Uterus (tissue), 3 donors: ENCODE measurements at regions not wholly inside any gene's neighbourhood (a gene's known extent, or its start where the extent isn't known, plus 50 kb on each side); places are given as distances from the start of the nearest gene placed in this dataset.
"Not testable (repeated sequence)": the region's sequence is repeated elsewhere in the genome, so short reads cannot be mapped to it uniquely, and the experiment has no call there.

ENCODE experiments used
- DNase-seq, 2 donors: peaks; one replicate each; pipeline ENCODE4 v3.0.0-alpha.2; 2019 to 2020
- H3K27ac ChIP-seq, 2 donors: fragments of 200-600 bp; sonication (generic); 1 replicate in 1 of 2; 2 replicates in 1 of 2; pipeline ENCODE4 v1.5.1; 2016 to 2018
- H3K27me3 ChIP-seq, 2 donors: fragments of 200-600 bp; sonication (generic); one replicate each; pipeline ENCODE4 v1.5.1; 2018 to 2019; ENCODE audit warnings: control low read depth in 1 of 2
- H3K36me3 ChIP-seq, 2 donors: fragments of 200-600 bp; sonication (generic); one replicate each; pipeline ENCODE4 v1.5.1; 2019; ENCODE audit warnings: control low read depth in 1 of 2
- H3K4me1 ChIP-seq, 2 donors: fragments of 200-600 bp; sonication (generic); one replicate each; pipeline ENCODE4 v1.5.1; 2018 to 2019; ENCODE audit warnings: control low read depth in 1 of 2
- H3K4me3 ChIP-seq, 2 donors: fragments of 200-600 bp; sonication (generic); 1 replicate in 1 of 2; 2 replicates in 1 of 2; pipeline ENCODE4 v1.5.1; 2018 to 2019; ENCODE audit warnings: mild to moderate bottlenecking in 1 of 2
- H3K9me3 ChIP-seq, 2 donors: fragments of 200-600 bp; sonication (generic); one replicate each; pipeline ENCODE4 v1.5.1; 2019; ENCODE audit warnings: control low read depth in 1 of 2
- POLR2A ChIP-seq, 2 donors: fragments of 450-650 bp; IDR thresholded peaks; one replicate each; pipeline ENCODE4 v1.6.1; 2016; ENCODE audit warnings: antibody characterized with exemption in 2 of 2, mild to moderate bottlenecking in 1 of 2, moderate library complexity in 1 of 2
- intact Hi-C: fragments of 100-400 bp; cut with DNase I; formaldehyde crosslinking; loops from one replicate; pipeline ENCODE4 v1.15.1; 2023; ENCODE audit warnings: low total_unique reads
- TF ChIP-seq, protein P1 (sequence below), 4 experiments: fragments of 200-600 bp in 2 of 4; fragments of 450-650 bp in 2 of 4; sonication (generic) in 2 of 4; IDR thresholded peaks; one replicate each; pipeline ENCODE4 v1.5.1; 2016 to 2019; ENCODE audit warnings: antibody characterized with exemption in 4 of 4, mild to moderate bottlenecking in 2 of 4, moderate library complexity in 1 of 4
- donor health status: DM: yes; HTN: yes; CAD: no.

DNA sequence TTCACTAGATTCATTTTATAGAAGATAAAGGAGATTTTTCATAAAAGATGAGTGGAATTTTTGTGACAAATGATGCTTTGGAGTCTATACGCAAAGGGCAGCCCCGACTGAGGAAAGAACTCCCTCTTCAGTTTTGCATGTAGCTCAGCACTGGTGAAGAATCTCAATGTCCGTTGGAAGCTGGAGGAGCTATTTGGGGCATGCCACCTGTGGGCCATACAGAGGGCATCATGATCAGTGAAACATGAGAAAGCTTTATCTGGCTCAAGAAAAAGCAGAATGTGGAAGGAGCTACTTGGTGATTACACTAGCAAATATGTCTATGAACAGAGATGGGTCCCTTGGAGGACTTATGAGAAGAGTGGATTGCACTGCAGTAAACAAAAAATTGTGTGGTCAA lies 1359.3 kb downstream of the REEP3 start:
- intact Hi-C loops = no loop called here

DNA sequence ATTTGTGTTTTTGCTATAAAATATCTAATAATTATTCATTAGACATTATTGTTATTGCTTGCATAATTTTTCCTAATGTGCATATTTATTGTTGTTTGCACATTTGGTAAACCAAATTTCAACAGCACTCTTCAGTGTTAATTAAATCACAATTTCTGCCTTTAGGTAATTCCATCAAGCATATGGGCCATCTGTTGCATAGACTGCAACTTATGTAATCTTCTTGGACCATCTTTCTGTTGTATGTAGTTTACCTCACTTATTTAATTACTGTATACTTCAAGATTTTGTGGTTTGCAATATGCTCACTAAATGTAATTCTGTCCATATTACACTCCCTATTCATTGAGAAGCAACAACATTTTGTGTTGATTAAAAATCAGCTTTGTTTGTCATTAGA lies 1360.1 kb downstream of the REEP3 start:
- Histone ChIP-seq H3K27me3 (no peaks in the 10 kb centered on the region), H3K4me1 (no peaks in the 10 kb centered on the region), H3K36me3 (no peaks in the 10 kb centered on the region), H3K9me3 (no peaks in the 10 kb centered on the region), H3K27ac (no peak overlapping the region), H3K4me3 (no peak overlapping the region)
- no peak for DNase-seq
- TF ChIP-seq, protein P1, sequence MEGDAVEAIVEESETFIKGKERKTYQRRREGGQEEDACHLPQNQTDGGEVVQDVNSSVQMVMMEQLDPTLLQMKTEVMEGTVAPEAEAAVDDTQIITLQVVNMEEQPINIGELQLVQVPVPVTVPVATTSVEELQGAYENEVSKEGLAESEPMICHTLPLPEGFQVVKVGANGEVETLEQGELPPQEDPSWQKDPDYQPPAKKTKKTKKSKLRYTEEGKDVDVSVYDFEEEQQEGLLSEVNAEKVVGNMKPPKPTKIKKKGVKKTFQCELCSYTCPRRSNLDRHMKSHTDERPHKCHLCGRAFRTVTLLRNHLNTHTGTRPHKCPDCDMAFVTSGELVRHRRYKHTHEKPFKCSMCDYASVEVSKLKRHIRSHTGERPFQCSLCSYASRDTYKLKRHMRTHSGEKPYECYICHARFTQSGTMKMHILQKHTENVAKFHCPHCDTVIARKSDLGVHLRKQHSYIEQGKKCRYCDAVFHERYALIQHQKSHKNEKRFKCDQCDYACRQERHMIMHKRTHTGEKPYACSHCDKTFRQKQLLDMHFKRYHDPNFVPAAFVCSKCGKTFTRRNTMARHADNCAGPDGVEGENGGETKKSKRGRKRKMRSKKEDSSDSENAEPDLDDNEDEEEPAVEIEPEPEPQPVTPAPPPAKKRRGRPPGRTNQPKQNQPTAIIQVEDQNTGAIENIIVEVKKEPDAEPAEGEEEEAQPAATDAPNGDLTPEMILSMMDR (IDR thresholded peaks at IDR 0.05) = no peak
- TF ChIP-seq POLR2A (IDR thresholded peaks at IDR 0.05) = no peak
- intact Hi-C loops = no loop called here

More for the DNA sequence above, 1359.3 kb downstream of the REEP3 start:
- H3K27ac ChIP-seq = no peak overlapping the region
- no peaks in the 10 kb centered on the region for H3K36me3 ChIP-seq
- H3K4me3 ChIP-seq = no peak overlapping the region
- H3K4me1 ChIP-seq = no peaks in the 10 kb centered on the region
- H3K27me3 ChIP-seq = no peaks in the 10 kb centered on the region
- TF ChIP-seq POLR2A (IDR thresholded peaks at IDR 0.05) = no peak
- TF ChIP-seq, protein P1 (IDR thresholded peaks at IDR 0.05) = no peak
- DNase-seq = no peak
- H3K9me3 ChIP-seq = no peaks in the 10 kb centered on the region

DNA sequence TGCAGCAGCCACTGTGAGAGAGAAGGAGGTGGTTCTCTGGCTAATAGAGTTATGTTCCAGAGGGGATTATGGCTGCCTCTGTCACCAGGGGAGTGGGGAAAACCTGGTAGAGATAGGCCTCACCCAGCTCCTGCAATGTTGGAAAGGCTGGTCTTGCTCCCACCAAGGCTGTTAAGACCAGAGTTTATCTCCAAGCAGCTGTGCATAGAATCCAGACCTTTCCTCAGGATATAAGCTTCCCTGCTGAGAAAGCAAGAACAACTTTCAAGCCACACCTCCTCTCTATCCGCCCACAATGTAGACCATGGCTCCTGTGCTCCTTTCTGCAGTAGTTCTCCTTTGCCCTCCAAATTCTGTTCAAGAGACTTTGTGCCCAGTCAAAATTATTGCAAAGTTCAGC lies 1375.4 kb downstream of the REEP3 start:
- intact Hi-C loops = no loop called here

DNA sequence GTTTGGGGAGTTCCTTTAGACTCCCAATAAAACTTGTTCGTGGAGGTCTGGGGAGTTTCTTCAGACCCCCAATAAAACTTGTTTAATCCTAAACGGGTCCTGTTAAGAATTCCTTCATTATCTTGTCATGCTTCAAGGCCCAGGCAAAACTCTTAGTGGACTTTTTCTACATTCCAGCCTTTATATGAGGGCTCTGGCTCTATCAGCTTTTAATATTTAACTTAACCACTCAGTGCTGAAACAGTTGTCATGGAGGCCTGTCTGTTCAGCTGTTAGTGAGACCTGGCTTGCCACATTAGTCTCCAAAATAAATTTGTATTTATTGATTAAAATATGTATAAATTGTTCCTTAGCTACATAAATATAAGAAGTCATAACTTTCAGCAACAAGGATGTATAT lies 1385.1 kb downstream of the REEP3 start:
- H3K9me3 ChIP-seq, intact Hi-C loops, H3K27me3 ChIP-seq, H3K36me3 ChIP-seq, H3K27ac ChIP-seq, DNase-seq, H3K4me3 ChIP-seq, H3K4me1 ChIP-seq: not testable (repeated sequence)

More for the DNA sequence above, 1375.4 kb downstream of the REEP3 start:
- no peak for TF ChIP-seq POLR2A (IDR thresholded peaks at IDR 0.05)
- TF ChIP-seq, protein P1 (IDR thresholded peaks at IDR 0.05) = no peak
- no peaks in the 10 kb centered on the region for H3K9me3 ChIP-seq
- H3K4me1 ChIP-seq = no peaks in the 10 kb centered on the region
- H3K27me3 ChIP-seq = no peaks in the 10 kb centered on the region
- no peak overlapping the region for H3K4me3 ChIP-seq
- H3K27ac ChIP-seq = no peak overlapping the region
- no peaks in the 10 kb centered on the region for H3K36me3 ChIP-seq
- no peak for DNase-seq

DNA sequence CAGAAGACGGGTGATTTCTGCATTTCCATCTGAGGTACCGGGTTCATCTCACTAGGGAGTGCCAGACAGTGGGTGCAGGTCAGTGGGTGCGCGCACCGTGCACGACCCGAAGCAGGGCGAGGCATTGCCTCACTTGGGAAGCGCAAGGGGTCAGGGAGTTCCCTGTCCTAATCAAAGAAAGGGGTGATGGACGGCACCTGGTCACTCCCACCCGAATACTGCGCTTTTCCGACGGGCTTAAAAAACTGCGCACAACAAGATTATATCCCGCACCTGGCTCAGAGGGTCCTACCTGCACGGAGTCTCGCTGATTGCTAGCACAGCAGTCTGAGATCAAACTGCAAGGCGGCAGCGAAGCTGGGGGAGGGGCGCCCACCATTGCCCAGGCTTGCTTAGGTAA lies 1403.1 kb downstream of the REEP3 start:
- H3K27ac ChIP-seq, H3K9me3 ChIP-seq, H3K4me3 ChIP-seq, DNase-seq, H3K27me3 ChIP-seq, H3K36me3 ChIP-seq, intact Hi-C loops, H3K4me1 ChIP-seq: not testable (repeated sequence)

DNA sequence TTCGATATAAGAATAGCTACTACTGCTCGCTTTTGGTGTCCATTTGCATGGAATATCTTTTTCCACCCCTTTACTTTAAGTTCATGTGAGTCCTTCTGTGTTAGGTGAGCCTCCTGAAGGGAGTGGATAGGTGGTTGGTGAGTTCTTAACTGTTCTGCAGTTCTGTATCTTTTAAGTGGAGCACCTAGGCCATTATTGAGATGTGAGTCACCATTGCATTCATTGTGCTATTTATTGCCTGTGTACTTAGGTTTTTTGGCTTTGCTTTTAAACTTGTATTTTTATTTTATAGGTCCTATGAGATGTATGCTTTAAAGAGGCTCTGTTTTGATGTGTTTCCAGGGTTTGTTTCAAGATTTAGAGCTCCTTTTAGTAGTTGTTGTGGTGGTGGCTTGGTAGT lies 1430.8 kb downstream of the REEP3 start:
- Histone ChIP-seq H3K27ac (no peak overlapping the region), H3K36me3 (no peaks in the 10 kb centered on the region), H3K4me1 (no peaks in the 10 kb centered on the region), H3K9me3 (no peaks in the 10 kb centered on the region), H3K27me3 (no peaks in the 10 kb centered on the region), H3K4me3 (no peak overlapping the region)
- no peak for DNase-seq
- no peak for TF ChIP-seq POLR2A (IDR thresholded peaks at IDR 0.05)
- TF ChIP-seq, protein P1 (IDR thresholded peaks at IDR 0.05) = no peak
- intact Hi-C loops = no loop called here
